ENCODE measurements at regions not wholly inside any gene's neighbourhood (a gene's known extent, or its start where the extent isn't known, plus 50 kb on each side); places are given as distances from the start of the nearest gene placed in this dataset.

GRCh38 chr13:72217142-72217541, 350.1 kb upstream of the DACH1 start:
- ChIA-PET POLR2A (ENCODE audit: unreplicated experiment) (no interaction called here), CTCF (no interaction called here)
- no peak overlapping the region for H3K9ac ChIP-seq (ENCODE audit: low read length)
- intact Hi-C loops (cut with micrococcal nuclease), result no loop called here
- no peak overlapping the region for H2AFZ ChIP-seq (ENCODE audit: low read length)
- no peaks in the 10 kb centered on the region for H3F3A ChIP-seq (ENCODE audit: low read length, unreplicated experiment)
- H4K20me1 ChIP-seq (ENCODE audit: low read length), result no peaks in the 10 kb centered on the region
- H3K36me3 ChIP-seq (ENCODE audit: low read depth, low read length), result no peaks in the 10 kb centered on the region
- H3K9me3 ChIP-seq (ENCODE audit: low read length), result no peaks in the 10 kb centered on the region
- H3K9me2 ChIP-seq (replicated peaks; ENCODE audit: low read length), result no peaks in the 10 kb centered on the region
- ATAC-seq, result no peak
- H3K4me3 ChIP-seq (ENCODE audit: low read length), result no peak overlapping the region
- no peaks in the 10 kb centered on the region for H3K27me3 ChIP-seq (ENCODE audit: low read length)
- H3K79me2 ChIP-seq (ENCODE audit: low read length), result no peaks in the 10 kb centered on the region
- no peak overlapping the region for H3K4me2 ChIP-seq (ENCODE audit: low read length)
- TF ChIP-seq EZH2 (IDR thresholded peaks at IDR 0.05; ENCODE audit: low read length, unreplicated experiment) (no peak), EZH2phosphoT487 (IDR thresholded peaks at IDR 0.05; ENCODE audit: borderline replicate concordance, low read length) (no peak)
- TF ChIP-seq, protein P1, sequence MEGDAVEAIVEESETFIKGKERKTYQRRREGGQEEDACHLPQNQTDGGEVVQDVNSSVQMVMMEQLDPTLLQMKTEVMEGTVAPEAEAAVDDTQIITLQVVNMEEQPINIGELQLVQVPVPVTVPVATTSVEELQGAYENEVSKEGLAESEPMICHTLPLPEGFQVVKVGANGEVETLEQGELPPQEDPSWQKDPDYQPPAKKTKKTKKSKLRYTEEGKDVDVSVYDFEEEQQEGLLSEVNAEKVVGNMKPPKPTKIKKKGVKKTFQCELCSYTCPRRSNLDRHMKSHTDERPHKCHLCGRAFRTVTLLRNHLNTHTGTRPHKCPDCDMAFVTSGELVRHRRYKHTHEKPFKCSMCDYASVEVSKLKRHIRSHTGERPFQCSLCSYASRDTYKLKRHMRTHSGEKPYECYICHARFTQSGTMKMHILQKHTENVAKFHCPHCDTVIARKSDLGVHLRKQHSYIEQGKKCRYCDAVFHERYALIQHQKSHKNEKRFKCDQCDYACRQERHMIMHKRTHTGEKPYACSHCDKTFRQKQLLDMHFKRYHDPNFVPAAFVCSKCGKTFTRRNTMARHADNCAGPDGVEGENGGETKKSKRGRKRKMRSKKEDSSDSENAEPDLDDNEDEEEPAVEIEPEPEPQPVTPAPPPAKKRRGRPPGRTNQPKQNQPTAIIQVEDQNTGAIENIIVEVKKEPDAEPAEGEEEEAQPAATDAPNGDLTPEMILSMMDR (conservative IDR thresholded peaks at IDR 0.05; ENCODE audit: low read depth, low read length), result no peak
- H3K27ac ChIP-seq (ENCODE audit: low read length), result no peak overlapping the region
- BruUV-seq (replicated peaks), result no TSS peak
- DNase-seq, result no peak
- no peaks in the 10 kb centered on the region for H3K4me1 ChIP-seq (ENCODE audit: insufficient read depth, low read length)

GRCh38 chr13:72208112-72208645, 341.2 kb upstream of the DACH1 start:
- H3K9me3 ChIP-seq (ENCODE audit: low read length), result no peaks in the 10 kb centered on the region
- no peaks in the 10 kb centered on the region for H3K9me2 ChIP-seq (replicated peaks; ENCODE audit: low read length)
- H3K79me2 ChIP-seq (ENCODE audit: low read length), result no peaks in the 10 kb centered on the region
- peaks cover 27% of the 10 kb centered on the region for H3K4me1 ChIP-seq (ENCODE audit: insufficient read depth, low read length)
- H3K4me2 ChIP-seq (ENCODE audit: low read length), result no peak overlapping the region
- BruUV-seq (replicated peaks), result no TSS peak
- intact Hi-C loops (cut with micrococcal nuclease), result no loop called here
- no peak overlapping the region for H3K4me3 ChIP-seq (ENCODE audit: low read length)
- ChIA-PET POLR2A (ENCODE audit: unreplicated experiment) (no interaction called here), CTCF (no interaction called here)
- no peaks in the 10 kb centered on the region for H4K20me1 ChIP-seq (ENCODE audit: low read length)
- DNase-seq (peak; percentile 51), ATAC-seq (peak; percentile 45)
- TF ChIP-seq, protein P1 (conservative IDR thresholded peaks at IDR 0.05; ENCODE audit: low read depth, low read length), result no peak
- no peak for TF ChIP-seq EZH2phosphoT487 (IDR thresholded peaks at IDR 0.05; ENCODE audit: borderline replicate concordance, low read length)
- TF ChIP-seq EZH2 (IDR thresholded peaks at IDR 0.05; ENCODE audit: low read length, unreplicated experiment), result no peak
- H3K27ac ChIP-seq (ENCODE audit: low read length), result no peak overlapping the region
- H3K36me3 ChIP-seq (ENCODE audit: low read depth, low read length), result no peaks in the 10 kb centered on the region
- no peak overlapping the region for H2AFZ ChIP-seq (ENCODE audit: low read length)
- H3K9ac ChIP-seq (ENCODE audit: low read length), result no peak overlapping the region
- H3F3A ChIP-seq (ENCODE audit: low read length, unreplicated experiment), result no peaks in the 10 kb centered on the region
- H3K27me3 ChIP-seq (ENCODE audit: low read length), result no peaks in the 10 kb centered on the region

DNA sequence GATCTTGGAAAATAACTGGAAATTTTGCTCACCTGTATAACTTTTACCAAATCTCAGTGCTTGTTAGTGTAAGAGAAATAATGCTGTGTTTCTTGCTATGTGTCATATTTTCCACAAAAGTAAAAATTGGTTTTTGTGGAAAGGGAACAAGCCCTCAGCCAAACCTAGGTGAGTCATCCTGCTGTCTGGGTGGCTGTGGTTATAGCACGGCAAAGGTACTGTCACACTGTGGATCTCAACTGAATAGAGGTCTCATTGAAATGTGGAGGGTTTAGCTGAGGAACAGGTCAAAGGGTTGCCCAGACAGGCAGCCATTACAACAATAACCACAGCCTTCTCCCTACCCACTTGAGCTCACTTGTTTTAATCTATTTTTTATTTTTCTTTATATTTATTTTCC, 338.8 kb upstream of the DACH1 start:
- Histone ChIP-seq H3K4me1 (ENCODE audit: insufficient read depth, low read length) (peaks cover 27% of the 10 kb centered on the region), H3K4me3 (ENCODE audit: low read length) (no peak overlapping the region), H3K79me2 (ENCODE audit: low read length) (no peaks in the 10 kb centered on the region), H3K27ac (ENCODE audit: low read length) (0 out of 2 replicates have a peak overlapping the region, but pooled peaks have one; percentile 3), H3K4me2 (ENCODE audit: low read length) (peak overlapping the region; percentile 21; the same call in 1 of the 2 replicates), H3K36me3 (ENCODE audit: low read depth, low read length) (no peaks in the 10 kb centered on the region), H3K9me2 (replicated peaks; ENCODE audit: low read length) (no peaks in the 10 kb centered on the region), H4K20me1 (ENCODE audit: low read length) (no peaks in the 10 kb centered on the region), H2AFZ (ENCODE audit: low read length) (no peak overlapping the region), H3K9me3 (ENCODE audit: low read length) (no peaks in the 10 kb centered on the region), H3K9ac (ENCODE audit: low read length) (no peak overlapping the region), H3K27me3 (ENCODE audit: low read length) (no peaks in the 10 kb centered on the region), H3F3A (ENCODE audit: low read length, unreplicated experiment) (no peaks in the 10 kb centered on the region)
- intact Hi-C loops (cut with micrococcal nuclease), result no loop called here
- ChIA-PET CTCF (no interaction called here), POLR2A (ENCODE audit: unreplicated experiment) (no interaction called here)
- TF ChIP-seq, protein P1 (conservative IDR thresholded peaks at IDR 0.05; ENCODE audit: low read depth, low read length), result no peak
- TF ChIP-seq EZH2phosphoT487 (IDR thresholded peaks at IDR 0.05; ENCODE audit: borderline replicate concordance, low read length) (no peak), EZH2 (IDR thresholded peaks at IDR 0.05; ENCODE audit: low read length, unreplicated experiment) (no peak)
- peak; percentile 89 for ATAC-seq
- DNase-seq, result peak; percentile 69
- BruUV-seq (replicated peaks), result no TSS peak
